Ishikawa (cell line): ENCODE measurements at regions not wholly inside any gene's neighbourhood (a gene's known extent, or its start where the extent isn't known, plus 50 kb on each side); places are given as distances from the start of the nearest gene placed in this dataset.

Source experiments
- CEBPB ChIP-seq: IDR thresholded peaks from 2 replicates; pipeline ENCODE4 v1.6.1; 2012
- CREB1 ChIP-seq: IDR thresholded peaks from 2 replicates; pipeline ENCODE4 v1.6.1; 2012; ENCODE audit warnings: low read depth
- EGR1 ChIP-seq: IDR thresholded peaks from 2 replicates; pipeline ENCODE4 v1.6.1; 2012
- EP300 ChIP-seq: IDR thresholded peaks from 2 replicates; pipeline ENCODE4 v1.6.1; 2012; ENCODE audit warnings: borderline replicate concordance
- FOXM1 ChIP-seq: IDR thresholded peaks from 2 replicates; pipeline ENCODE4 v1.6.1; 2012; ENCODE audit warnings: low read depth, borderline replicate concordance
- MAX ChIP-seq: IDR thresholded peaks from 2 replicates; pipeline ENCODE4 v1.6.1; 2012
- NFIC ChIP-seq: IDR thresholded peaks from 2 replicates; pipeline ENCODE4 v1.6.1; 2012
- RAD21 ChIP-seq: IDR thresholded peaks from 2 replicates; pipeline ENCODE4 v1.6.1; 2012; ENCODE audit warnings: low read depth
- TAF1 ChIP-seq: IDR thresholded peaks from 2 replicates; pipeline ENCODE4 v1.6.1; 2012; ENCODE audit warnings: low read depth, mild to moderate bottlenecking
- TCF12 ChIP-seq: IDR thresholded peaks from 2 replicates; pipeline ENCODE4 v1.6.1; 2012; ENCODE audit warnings: low read depth
- TEAD4 ChIP-seq: IDR thresholded peaks from 2 replicates; pipeline ENCODE4 v1.6.1; 2012
- USF1 ChIP-seq: IDR thresholded peaks from 2 replicates; pipeline ENCODE4 v1.6.1; 2012
- YY1 ChIP-seq: IDR thresholded peaks from 2 replicates; pipeline ENCODE4 v1.6.1; 2012; ENCODE audit warnings: low read depth
- ZBTB7A ChIP-seq: IDR thresholded peaks from 2 replicates; pipeline ENCODE4 v1.6.1; 2012; ENCODE audit warnings: low read depth
- TF ChIP-seq, protein P1 (sequence below): IDR thresholded peaks from 2 replicates; pipeline ENCODE4 v1.6.1; 2012; ENCODE audit warnings: low read depth, mild to moderate bottlenecking

DNA sequence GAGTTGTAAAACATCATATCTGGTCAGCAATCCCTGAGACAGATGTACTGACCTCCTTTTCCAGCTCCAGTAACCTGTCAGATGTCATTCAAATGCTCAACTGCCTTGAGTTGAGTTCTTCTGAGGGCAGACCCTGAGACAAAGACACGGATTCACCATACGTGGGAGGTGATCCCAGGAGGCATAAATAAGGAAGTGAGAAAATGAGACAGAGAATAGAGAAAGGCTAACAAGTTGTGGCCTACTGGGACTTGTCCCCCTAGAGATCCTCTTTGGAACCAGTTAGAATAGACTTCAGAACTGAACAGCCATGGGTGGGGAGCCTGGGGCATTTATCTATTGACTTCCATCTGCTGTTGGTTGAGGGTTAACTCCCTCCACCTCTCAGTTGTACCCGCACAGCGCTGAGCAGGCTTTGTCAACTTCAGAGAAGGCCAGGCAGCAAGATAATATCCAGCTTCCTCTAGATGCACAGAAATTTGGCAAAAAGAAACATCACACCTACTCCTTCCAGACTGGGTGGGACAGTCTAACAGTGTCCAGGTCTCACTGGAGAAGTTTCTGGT lies 123.0 kb upstream of the DYNLRB2 start:
- no peak for TF ChIP-seq FOXM1

DNA sequence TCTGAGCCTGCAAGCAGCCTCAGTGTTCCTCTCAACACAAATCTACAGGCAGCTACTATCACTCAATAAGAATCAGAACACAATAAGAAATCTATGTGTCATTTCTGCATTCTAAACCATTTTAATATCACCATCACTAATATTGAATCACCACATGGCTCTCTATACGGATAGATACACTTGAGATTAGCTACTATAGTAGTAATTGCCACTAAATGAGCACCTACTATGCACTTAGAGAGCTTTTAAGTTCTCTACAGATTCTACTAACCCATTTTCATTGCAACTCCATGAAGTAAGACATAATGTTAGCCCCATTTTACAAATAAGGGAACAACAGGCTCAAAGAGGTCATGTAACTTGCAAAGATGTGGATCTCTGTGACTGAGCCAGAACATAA lies 132.8 kb upstream of the DYNLRB2 start:
- no peak for TF ChIP-seq TCF12
- TF ChIP-seq RAD21 = no peak
- TF ChIP-seq TAF1 = no peak
- TF ChIP-seq CREB1 = no peak
- no peak for TF ChIP-seq EP300
- no peak for TF ChIP-seq TEAD4
- no peak for TF ChIP-seq YY1
- TF ChIP-seq MAX = no peak
- TF ChIP-seq, protein P1, sequence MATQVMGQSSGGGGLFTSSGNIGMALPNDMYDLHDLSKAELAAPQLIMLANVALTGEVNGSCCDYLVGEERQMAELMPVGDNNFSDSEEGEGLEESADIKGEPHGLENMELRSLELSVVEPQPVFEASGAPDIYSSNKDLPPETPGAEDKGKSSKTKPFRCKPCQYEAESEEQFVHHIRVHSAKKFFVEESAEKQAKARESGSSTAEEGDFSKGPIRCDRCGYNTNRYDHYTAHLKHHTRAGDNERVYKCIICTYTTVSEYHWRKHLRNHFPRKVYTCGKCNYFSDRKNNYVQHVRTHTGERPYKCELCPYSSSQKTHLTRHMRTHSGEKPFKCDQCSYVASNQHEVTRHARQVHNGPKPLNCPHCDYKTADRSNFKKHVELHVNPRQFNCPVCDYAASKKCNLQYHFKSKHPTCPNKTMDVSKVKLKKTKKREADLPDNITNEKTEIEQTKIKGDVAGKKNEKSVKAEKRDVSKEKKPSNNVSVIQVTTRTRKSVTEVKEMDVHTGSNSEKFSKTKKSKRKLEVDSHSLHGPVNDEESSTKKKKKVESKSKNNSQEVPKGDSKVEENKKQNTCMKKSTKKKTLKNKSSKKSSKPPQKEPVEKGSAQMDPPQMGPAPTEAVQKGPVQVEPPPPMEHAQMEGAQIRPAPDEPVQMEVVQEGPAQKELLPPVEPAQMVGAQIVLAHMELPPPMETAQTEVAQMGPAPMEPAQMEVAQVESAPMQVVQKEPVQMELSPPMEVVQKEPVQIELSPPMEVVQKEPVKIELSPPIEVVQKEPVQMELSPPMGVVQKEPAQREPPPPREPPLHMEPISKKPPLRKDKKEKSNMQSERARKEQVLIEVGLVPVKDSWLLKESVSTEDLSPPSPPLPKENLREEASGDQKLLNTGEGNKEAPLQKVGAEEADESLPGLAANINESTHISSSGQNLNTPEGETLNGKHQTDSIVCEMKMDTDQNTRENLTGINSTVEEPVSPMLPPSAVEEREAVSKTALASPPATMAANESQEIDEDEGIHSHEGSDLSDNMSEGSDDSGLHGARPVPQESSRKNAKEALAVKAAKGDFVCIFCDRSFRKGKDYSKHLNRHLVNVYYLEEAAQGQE = no peak
- no peak for TF ChIP-seq EGR1
- TF ChIP-seq NFIC = no peak
- no peak for TF ChIP-seq ZBTB7A

DNA sequence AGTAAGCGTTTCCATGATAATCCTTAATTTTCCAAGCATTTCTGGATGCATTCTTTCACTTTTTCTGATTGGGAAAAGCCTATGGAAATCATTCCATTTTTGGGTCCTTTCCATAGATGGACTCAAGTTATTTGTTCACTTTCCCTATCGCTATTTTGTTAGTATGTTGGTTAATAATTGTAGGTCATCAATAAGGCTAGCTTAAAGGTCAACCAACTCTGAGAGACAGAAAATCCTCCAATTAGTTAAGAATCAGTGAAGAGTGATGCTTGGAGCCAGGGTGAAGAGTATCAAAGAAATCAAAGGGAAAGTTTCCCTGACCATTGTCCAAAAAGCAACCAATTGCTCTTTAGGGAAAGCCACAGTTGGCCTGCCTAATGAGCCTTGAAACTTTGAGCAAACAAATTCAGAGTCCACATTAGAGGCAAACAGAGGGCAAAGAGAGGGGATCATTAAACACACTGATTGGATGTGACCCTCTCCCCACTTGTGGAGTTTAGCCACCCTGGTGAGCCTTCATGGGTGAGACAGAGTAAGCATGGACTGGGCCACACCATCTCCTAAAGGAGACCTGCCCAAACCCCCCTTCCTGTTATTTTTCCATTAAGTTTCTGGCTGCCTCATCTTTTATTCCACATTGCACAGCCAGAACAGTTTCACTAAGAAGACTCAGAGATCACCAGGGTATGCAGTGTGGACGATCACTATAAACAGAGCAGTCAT lies 133.4 kb upstream of the DYNLRB2 start:
- no peak for TF ChIP-seq TEAD4
- TF ChIP-seq USF1 = no peak
- TF ChIP-seq, protein P1 = no peak
- no peak for TF ChIP-seq CEBPB
- TF ChIP-seq ZBTB7A = no peak
- TF ChIP-seq TAF1 = no peak
- no peak for TF ChIP-seq NFIC
- no peak for TF ChIP-seq TCF12
- TF ChIP-seq CREB1 = no peak
- TF ChIP-seq EP300 = no peak
- TF ChIP-seq EGR1 = no peak
- no peak for TF ChIP-seq MAX
- TF ChIP-seq FOXM1 = no peak
- TF ChIP-seq YY1 = no peak
- TF ChIP-seq RAD21 = no peak

DNA sequence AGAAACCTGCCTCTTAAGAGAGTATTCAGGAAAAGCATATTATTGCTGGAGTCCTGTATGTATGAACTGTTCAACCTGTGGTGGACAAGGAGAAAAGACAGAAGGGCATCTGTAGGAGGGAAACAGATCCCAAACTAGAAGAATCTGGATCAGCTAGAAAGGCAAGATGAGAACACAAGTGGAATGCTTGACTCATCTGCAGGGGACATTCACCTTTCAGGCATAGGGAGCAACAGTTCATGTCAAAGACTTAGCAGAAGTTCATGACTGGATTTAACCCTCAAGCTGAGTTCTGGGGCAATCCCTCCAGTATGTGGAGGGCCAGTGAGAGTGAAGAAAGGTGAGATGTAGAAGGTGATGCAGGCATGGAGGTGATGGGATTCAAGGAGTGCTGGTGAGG lies 135.9 kb upstream of the DYNLRB2 start:
- TF ChIP-seq CREB1 (no peak), FOXM1 (no peak), NFIC (no peak), TEAD4 (no peak), TAF1 (no peak), ZBTB7A (no peak), YY1 (no peak)

DNA sequence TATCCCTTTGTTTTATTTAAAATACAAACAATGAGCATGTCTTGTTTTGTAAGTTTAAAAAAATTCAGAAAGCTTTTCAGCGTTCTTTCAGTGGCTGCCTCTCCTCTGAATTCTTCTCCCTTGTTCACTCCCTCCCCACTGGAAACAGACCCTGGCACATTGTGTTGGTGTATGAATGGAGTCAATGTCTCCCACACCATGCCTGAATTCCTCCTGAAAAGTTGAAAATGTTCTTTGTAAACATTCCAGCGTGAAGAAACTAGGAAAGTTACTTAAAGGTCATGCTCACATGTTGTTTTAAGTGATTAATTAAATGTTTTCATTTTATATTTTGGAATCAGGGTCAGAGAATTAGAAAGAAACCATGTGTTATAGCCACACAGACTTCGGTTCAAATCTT lies 136.9 kb upstream of the DYNLRB2 start:
- TF ChIP-seq TCF12 (no peak), YY1 (no peak), MAX (no peak), TEAD4 (no peak), CREB1 (no peak)

DNA sequence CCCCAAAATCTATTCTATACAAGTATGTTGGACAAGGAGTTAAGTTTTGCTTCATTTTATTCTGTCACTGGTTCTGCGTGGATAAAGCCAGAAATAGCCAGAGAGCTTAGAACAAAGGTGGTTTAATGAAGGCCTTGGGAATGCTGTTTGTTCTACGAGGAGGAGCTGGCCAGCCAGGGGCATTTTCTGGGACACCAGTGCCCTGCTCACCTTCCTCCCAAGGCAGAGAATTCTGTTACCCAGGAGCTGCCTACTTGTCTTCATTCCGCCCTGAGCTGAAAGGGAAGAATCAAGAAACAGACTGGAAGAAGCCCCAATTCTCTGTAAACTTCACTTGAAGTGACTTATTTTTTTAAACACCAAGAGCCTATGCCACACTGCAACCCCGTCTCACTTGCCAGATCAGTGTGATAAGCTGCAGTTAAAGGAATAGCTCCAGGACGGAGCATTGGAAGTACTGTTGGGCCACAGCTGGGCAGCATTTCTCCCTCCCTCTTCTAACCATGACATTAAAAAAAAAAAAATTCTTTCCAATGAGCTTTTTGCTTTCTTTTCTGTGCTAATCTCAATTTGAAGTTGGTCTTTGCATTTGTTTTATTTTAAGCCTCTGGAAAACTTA lies 149.8 kb upstream of the DYNLRB2 start:
- no peak for TF ChIP-seq NFIC
- no peak for TF ChIP-seq TCF12
- no peak for TF ChIP-seq FOXM1
- no peak for TF ChIP-seq CEBPB
- TF ChIP-seq EGR1 = no peak
- no peak for TF ChIP-seq RAD21
- no peak for TF ChIP-seq MAX
- TF ChIP-seq USF1 = no peak
- TF ChIP-seq TAF1 = no peak
- TF ChIP-seq EP300 = no peak
- no peak for TF ChIP-seq CREB1
- TF ChIP-seq, protein P1 = no peak
- no peak for TF ChIP-seq ZBTB7A
- TF ChIP-seq YY1 = no peak
- TF ChIP-seq TEAD4 = no peak
